ENCODE measurements at regions not wholly inside any gene's neighbourhood (a gene's known extent, or its start where the extent isn't known, plus 50 kb on each side); places are given as distances from the start of the nearest gene placed in this dataset.

DNA sequence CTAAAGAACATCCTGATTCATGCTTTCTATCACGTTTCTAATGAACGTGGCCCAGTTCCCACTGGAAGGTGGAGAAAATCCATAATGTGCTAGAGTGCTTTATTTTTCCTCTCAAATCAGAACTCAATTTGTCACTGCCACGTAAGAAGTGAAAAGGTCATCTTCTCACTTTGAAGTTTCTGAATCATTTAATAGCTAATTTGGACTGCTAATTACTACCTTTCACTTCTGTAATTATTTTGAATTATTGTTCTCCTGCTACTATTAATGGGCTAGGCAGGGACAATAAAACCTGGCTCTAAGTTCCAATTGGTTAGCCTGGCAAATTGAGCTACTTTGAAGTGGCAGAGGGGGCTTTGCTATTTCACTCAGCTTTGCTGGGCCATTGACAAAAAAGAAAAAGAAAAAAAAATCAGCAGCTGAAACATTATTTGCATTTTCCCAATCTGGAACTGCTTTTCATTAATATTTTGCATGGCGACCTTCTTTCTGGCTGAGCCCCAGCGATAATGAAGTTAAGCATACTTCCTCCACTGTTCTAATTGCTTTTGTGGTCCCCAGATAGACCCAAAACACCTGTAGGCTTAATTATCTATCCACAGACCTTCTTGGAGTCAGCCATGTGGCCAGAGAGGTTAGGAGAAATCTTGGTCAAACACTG is 264.2 kb downstream of the SEC23IP start (continued):
- TF ChIP-seq, protein P1, sequence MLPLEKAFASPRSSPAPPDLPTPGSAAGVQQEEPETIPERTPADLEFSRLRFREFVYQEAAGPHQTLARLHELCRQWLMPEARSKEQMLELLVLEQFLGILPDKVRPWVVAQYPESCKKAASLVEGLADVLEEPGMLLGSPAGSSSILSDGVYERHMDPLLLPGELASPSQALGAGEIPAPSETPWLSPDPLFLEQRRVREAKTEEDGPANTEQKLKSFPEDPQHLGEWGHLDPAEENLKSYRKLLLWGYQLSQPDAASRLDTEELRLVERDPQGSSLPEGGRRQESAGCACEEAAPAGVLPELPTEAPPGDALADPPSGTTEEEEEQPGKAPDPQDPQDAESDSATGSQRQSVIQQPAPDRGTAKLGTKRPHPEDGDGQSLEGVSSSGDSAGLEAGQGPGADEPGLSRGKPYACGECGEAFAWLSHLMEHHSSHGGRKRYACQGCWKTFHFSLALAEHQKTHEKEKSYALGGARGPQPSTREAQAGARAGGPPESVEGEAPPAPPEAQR (CRISPR knock-in tag; IDR thresholded peaks at IDR 0.05): no peak
- no peak for TF ChIP-seq ZNF138 (CRISPR knock-in tag; conservative IDR thresholded peaks at IDR 0.05)
- TF ChIP-seq ZNF232 (CRISPR knock-in tag; IDR thresholded peaks at IDR 0.05): no peak
- TF ChIP-seq ZNF121 (CRISPR knock-in tag; IDR thresholded peaks at IDR 0.05): no peak
- TF ChIP-seq, protein P2, sequence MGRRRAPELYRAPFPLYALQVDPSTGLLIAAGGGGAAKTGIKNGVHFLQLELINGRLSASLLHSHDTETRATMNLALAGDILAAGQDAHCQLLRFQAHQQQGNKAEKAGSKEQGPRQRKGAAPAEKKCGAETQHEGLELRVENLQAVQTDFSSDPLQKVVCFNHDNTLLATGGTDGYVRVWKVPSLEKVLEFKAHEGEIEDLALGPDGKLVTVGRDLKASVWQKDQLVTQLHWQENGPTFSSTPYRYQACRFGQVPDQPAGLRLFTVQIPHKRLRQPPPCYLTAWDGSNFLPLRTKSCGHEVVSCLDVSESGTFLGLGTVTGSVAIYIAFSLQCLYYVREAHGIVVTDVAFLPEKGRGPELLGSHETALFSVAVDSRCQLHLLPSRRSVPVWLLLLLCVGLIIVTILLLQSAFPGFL (CRISPR knock-in tag; IDR thresholded peaks at IDR 0.05; ENCODE audit: borderline replicate concordance): no peak
- TF ChIP-seq FOXP1 (CRISPR knock-in tag; IDR thresholded peaks at IDR 0.05; ENCODE audit: borderline replicate concordance): no peak

DNA sequence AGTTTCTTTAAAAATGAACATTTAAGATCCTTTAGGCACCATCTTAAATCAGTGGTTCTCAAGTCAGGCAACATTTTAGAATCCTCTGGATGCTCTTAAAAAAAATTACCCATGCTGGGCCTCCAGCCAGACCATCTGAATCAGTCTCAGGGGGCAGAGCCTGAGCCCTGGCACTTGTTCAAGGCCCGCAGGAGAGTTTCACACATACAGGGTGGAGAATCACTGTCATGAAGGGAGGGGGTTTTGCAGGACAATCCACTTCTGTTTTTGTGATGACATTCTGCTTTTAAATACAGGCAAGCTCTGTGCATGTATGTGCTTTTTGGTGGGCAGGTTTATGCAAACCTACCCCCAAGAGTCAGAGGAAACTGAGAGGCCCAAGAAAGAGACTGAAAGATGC is 268.6 kb downstream of the SEC23IP start:
- H3K9me3 Mint-ChIP-seq: peaks cover 14% of the 10 kb centered on the region
- ATAC-seq: no peak
- TF ChIP-seq KAT7 (CRISPR knock-in tag; IDR thresholded peaks at IDR 0.05; ENCODE audit: borderline replicate concordance) (no peak), NFYB (CRISPR knock-in tag; conservative IDR thresholded peaks at IDR 0.05; ENCODE audit: low read depth) (no peak), GRHL2 (CRISPR knock-in tag; IDR thresholded peaks at IDR 0.05; ENCODE audit: insufficient replicate concordance, severe bottlenecking) (no peak), SP1 (CRISPR knock-in tag; conservative IDR thresholded peaks at IDR 0.05) (no peak), NR3C1 (CRISPR knock-in tag; conservative IDR thresholded peaks at IDR 0.05; ENCODE audit: low read depth) (no peak), ZNF219 (CRISPR knock-in tag; IDR thresholded peaks at IDR 0.05; ENCODE audit: borderline replicate concordance) (no peak), NR2C2 (CRISPR knock-in tag; IDR thresholded peaks at IDR 0.05) (no peak), SMAD4 (CRISPR knock-in tag; IDR thresholded peaks at IDR 0.05) (no peak), ZNF396 (CRISPR knock-in tag; IDR thresholded peaks at IDR 0.05; ENCODE audit: borderline replicate concordance) (no peak), RORB (CRISPR knock-in tag; IDR thresholded peaks at IDR 0.05) (no peak), EMX1 (CRISPR knock-in tag; IDR thresholded peaks at IDR 0.05) (no peak), GTF2I (CRISPR knock-in tag; conservative IDR thresholded peaks at IDR 0.05) (no peak)
- TF ChIP-seq, protein P3, sequence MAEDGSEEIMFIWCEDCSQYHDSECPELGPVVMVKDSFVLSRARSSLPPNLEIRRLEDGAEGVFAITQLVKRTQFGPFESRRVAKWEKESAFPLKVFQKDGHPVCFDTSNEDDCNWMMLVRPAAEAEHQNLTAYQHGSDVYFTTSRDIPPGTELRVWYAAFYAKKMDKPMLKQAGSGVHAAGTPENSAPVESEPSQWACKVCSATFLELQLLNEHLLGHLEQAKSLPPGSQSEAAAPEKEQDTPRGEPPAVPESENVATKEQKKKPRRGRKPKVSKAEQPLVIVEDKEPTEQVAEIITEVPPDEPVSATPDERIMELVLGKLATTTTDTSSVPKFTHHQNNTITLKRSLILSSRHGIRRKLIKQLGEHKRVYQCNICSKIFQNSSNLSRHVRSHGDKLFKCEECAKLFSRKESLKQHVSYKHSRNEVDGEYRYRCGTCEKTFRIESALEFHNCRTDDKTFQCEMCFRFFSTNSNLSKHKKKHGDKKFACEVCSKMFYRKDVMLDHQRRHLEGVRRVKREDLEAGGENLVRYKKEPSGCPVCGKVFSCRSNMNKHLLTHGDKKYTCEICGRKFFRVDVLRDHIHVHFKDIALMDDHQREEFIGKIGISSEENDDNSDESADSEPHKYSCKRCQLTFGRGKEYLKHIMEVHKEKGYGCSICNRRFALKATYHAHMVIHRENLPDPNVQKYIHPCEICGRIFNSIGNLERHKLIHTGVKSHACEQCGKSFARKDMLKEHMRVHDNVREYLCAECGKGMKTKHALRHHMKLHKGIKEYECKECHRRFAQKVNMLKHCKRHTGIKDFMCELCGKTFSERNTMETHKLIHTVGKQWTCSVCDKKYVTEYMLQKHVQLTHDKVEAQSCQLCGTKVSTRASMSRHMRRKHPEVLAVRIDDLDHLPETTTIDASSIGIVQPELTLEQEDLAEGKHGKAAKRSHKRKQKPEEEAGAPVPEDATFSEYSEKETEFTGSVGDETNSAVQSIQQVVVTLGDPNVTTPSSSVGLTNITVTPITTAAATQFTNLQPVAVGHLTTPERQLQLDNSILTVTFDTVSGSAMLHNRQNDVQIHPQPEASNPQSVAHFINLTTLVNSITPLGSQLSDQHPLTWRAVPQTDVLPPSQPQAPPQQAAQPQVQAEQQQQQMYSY (CRISPR knock-in tag; IDR thresholded peaks at IDR 0.05): no peak
- TF ChIP-seq, protein P4, sequence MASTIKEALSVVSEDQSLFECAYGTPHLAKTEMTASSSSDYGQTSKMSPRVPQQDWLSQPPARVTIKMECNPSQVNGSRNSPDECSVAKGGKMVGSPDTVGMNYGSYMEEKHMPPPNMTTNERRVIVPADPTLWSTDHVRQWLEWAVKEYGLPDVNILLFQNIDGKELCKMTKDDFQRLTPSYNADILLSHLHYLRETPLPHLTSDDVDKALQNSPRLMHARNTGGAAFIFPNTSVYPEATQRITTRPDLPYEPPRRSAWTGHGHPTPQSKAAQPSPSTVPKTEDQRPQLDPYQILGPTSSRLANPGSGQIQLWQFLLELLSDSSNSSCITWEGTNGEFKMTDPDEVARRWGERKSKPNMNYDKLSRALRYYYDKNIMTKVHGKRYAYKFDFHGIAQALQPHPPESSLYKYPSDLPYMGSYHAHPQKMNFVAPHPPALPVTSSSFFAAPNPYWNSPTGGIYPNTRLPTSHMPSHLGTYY (CRISPR knock-in tag; IDR thresholded peaks at IDR 0.05): no peak
- TF ChIP-seq, protein P5, sequence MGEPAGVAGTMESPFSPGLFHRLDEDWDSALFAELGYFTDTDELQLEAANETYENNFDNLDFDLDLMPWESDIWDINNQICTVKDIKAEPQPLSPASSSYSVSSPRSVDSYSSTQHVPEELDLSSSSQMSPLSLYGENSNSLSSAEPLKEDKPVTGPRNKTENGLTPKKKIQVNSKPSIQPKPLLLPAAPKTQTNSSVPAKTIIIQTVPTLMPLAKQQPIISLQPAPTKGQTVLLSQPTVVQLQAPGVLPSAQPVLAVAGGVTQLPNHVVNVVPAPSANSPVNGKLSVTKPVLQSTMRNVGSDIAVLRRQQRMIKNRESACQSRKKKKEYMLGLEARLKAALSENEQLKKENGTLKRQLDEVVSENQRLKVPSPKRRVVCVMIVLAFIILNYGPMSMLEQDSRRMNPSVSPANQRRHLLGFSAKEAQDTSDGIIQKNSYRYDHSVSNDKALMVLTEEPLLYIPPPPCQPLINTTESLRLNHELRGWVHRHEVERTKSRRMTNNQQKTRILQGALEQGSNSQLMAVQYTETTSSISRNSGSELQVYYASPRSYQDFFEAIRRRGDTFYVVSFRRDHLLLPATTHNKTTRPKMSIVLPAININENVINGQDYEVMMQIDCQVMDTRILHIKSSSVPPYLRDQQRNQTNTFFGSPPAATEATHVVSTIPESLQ (CRISPR knock-in tag; IDR thresholded peaks at IDR 0.05): no peak
- TF ChIP-seq, protein P6, sequence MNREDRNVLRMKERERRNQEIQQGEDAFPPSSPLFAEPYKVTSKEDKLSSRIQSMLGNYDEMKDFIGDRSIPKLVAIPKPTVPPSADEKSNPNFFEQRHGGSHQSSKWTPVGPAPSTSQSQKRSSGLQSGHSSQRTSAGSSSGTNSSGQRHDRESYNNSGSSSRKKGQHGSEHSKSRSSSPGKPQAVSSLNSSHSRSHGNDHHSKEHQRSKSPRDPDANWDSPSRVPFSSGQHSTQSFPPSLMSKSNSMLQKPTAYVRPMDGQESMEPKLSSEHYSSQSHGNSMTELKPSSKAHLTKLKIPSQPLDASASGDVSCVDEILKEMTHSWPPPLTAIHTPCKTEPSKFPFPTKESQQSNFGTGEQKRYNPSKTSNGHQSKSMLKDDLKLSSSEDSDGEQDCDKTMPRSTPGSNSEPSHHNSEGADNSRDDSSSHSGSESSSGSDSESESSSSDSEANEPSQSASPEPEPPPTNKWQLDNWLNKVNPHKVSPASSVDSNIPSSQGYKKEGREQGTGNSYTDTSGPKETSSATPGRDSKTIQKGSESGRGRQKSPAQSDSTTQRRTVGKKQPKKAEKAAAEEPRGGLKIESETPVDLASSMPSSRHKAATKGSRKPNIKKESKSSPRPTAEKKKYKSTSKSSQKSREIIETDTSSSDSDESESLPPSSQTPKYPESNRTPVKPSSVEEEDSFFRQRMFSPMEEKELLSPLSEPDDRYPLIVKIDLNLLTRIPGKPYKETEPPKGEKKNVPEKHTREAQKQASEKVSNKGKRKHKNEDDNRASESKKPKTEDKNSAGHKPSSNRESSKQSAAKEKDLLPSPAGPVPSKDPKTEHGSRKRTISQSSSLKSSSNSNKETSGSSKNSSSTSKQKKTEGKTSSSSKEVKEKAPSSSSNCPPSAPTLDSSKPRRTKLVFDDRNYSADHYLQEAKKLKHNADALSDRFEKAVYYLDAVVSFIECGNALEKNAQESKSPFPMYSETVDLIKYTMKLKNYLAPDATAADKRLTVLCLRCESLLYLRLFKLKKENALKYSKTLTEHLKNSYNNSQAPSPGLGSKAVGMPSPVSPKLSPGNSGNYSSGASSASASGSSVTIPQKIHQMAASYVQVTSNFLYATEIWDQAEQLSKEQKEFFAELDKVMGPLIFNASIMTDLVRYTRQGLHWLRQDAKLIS (CRISPR knock-in tag; IDR thresholded peaks at IDR 0.05; ENCODE audit: borderline replicate concordance): no peak
- no peak overlapping the region for H3K4me3 Mint-ChIP-seq
- no peaks in the 10 kb centered on the region for H3K27me3 Mint-ChIP-seq (ENCODE audit: low read depth)
- no peaks in the 10 kb centered on the region for H3K4me1 Mint-ChIP-seq
- ChIA-PET CTCF (no interaction called here), POLR2A (no interaction called here)
- no peak overlapping the region for H3K27ac Mint-ChIP-seq
- H3K36me3 Mint-ChIP-seq: no peaks in the 10 kb centered on the region
- no peak for DNase-seq (ENCODE audit: low spot score)
